COR-L47 (cell line): ENCODE measurements at regions not wholly inside any gene's neighbourhood (a gene's known extent, or its start where the extent isn't known, plus 50 kb on each side); places are given as distances from the start of the nearest gene placed in this dataset.

Source experiments
- DNase-seq: peaks from one replicate; lab custom pipeline; 2025; lab: John Stamatoyannopoulos, UW

DNA sequence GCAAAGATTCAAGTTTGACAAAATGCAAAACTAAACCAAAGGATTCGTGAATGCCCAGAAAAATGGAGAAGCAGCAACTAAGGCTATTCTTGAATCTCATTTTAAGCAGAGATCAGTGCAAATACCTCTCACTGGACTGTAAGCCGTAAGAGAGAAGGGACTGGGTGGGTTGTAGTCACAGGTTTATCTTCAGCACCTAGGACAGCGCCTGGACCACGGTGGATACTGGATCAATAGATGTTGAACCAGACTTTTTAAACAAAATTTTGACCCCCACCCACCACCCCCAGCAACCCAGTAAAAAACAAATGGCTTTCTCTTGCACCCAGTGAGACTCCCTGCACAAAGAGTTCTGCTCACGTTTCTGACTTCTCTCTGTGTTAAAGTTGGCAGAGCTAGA is 347.1 kb downstream of the AJAP1 start:
- DNase-seq, result no peak

DNA sequence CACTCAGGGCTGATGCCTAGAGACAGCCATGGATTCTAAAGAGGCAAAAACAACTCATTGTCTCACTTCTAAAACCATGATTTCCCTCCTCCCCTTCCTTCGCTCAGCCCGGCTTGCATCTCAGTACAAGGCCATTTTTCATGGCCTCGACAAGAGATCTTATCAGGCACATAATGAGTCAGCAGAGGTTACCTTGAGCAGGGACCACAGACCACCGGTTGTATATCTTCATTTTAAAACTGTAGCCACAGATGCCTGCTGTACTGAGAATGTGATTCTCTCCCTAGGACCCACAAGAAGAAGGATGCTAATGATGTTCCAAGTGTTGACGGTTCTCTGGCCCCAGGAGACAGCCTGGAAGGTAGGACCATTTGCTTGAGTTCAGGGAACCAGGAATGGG is 331.9 kb downstream of the AJAP1 start:
- no peak for DNase-seq

DNA sequence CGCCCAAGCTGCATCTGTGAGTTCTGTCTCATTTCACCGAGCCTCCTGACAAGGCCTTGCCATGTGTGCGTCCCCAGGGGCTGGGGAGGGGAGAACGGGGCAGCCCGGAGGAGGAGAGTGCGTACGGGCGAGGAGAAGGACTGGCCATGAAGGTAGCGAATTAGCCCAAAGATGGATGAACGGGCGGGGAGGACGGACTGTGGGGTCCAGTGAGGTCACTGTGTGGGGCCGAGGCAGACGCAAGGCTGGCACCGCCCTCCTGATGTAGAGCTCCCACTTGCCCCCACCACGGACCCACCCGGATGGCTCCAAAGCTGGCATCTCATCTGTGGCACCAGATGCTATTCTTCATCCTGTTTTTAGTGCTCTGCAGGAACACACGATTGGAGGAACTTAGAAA is 330.4 kb downstream of the AJAP1 start:
- DNase-seq, result no peak

DNA sequence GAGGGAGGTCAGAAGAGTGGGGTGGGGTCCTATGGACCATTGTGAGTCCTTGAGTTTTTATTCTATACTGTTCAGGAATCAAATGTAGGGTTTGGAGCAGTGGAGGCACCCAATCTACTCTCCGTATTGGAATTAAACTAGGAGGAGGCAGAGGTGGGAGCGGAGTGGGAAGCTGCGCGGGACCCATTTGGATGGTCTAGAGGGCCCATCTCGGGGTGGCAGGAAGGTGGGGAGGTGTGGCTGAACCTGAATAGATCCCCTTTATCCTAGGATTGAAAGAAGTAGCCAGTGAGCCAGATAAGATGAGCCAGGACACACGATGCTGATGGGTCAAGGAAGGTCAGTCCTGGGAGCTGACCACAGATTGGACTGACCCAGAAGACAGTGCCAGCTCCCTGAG is 325.8 kb downstream of the AJAP1 start:
- DNase-seq, result no peak

- DNase-seq, result no peak
These were observed 324.4 kb downstream of the AJAP1 start for GRCh38 chr1:4978660-4979390.

DNA sequence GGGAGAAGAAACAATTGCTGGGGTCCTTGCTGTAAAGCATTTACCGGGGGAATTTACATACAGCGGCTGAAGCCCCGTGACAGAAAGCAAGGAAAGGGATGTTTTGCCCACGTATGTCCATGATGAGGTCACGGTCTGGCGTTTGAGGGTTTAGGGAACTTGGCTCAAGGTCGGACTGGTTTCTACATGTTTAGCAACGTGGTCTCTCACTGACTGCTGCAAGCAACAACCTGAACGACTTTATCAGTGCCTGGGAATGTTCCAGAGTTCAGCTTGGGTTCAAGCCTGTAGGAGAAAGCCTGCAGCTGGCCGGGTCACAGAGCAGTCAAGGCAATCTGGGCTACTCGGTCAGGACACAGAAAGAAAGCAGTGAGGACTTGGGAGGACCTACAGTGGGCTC is 323.3 kb downstream of the AJAP1 start:
- DNase-seq, result no peak

DNA sequence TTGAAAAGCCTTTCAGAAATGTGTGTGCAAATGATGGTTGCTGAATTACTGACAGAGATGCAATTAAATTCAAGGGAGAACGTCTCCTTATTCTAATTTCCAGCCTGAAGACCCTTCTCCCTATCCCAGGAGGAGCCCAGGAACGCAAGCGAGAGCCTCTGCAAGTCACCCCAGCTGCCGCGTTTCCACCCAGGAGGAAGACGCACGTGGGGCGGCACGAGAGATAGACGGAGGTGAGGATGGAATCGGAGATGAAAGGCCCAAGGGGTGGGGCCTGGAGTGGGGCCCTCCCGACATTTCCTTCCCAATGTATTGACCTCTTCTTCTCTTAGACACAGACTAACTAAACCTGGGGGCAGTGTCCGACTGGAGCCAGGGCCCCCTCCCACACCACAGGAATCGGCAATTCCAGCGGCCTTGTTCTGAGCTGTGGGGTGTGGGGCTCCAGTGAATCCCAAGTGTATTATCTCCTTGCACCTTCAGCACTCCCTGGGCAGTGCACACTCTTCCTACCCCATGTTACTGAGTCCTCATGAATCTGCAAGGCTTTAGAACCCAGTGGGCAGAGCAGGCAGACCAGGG is 322.5 kb downstream of the AJAP1 start:
- DNase-seq, result no peak

- no peak for DNase-seq
These were observed 321.4 kb downstream of the AJAP1 start for GRCh38 chr1:4975856-4976255.

DNA sequence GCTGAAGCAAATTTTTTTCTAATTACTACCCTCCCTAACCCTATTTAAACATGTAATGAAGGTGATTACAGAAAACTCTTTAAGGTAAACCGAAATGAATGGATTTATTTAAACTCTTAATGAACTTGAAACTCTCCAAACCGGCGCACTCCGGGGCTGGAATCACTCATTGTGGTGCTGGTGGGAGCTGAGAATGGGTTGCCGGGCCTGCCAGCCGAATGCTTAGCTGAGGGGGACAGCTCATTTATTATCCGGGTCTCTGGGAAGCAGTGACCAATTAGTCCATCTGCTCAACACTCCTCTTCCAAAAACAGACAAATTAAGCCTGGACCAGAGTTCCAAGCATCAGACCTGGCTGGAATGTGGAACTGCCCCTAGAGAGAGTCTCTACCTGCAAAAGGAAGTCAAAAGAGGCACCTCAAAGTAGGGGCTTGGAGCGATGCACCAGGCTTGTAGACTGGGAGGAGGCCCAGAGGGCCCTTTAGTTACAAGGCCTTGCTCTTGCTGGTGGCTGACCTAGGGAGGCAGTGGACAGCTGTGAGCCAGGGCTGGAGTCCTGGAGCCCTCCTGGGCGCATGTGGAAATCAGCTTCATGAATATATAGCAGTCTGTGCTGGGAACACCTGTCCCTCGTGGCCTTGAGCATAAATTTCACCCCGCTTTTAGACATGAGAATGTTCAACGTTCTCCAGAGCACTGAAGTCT is 320.7 kb downstream of the AJAP1 start:
- DNase-seq, result no peak

DNA sequence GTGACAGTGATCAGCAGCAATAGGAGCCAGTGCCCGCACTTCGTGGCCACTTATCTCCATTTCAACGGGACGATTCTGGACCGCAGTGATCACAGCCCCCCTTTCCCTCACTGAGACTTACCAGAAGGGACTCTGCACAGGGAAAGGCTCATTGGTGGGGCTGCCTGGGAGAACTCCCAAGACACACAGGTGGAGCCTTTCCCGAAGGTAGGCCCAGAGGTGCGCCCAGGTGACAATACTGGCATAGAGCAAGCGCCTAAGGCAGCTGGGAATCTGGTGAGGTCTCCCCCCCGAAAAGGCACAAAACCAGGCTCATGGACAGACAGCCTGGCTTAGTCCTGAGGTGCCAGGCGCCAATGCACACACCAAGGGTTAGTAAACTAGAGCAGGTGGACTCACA is 318.9 kb downstream of the AJAP1 start:
- no peak for DNase-seq

GRCh38 chr1:4972761-4973320 is 318.4 kb downstream of the AJAP1 start:
- no peak for DNase-seq

GRCh38 chr1:4971666-4972065 is 317.3 kb downstream of the AJAP1 start:
- no peak for DNase-seq

DNA sequence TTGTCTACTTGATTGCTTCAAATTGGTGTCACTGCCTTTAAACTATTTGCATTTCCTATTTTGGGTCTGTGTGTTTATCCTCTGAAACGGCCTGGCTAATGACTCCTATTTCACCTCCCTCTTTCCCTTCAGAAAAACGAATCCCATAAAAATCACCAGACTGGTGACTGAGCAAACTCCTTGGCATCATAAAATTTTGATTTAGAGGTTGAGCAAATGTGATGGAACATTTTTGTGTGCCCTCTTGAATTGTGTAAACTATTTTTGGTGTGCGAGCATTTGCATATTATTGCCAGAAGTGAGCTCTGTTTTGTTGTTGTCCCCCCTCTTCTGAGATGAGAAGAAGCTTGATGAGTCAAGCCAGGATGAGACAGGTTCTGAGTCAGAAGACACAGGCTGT is 316.1 kb downstream of the AJAP1 start:
- no peak for DNase-seq

DNA sequence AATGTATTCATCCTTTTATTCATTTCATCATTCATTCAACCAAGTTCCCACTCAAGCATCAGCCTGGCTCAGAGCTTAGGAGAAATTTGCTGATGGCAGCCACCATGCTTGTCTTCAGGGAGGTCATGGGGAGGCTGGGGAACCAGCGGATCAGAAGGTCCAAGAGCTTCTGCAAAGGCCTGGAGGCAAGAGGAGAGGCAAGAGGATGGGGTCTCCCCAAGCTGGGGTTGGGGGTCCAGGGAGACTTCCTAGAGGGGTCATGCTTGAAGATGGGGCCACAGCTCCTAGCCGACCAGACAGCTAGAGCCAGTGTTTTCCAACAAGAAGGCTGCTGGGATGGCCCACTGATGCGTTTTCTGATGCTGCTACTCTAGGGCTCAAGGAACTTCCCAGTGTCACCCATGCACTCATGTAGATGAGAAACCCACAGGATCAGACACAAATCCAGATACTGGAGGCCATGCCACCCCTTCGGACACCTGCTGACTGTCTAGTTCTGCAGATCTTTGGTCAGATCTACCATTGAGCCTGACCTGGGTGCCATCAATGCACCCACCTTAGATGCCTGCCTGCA is 315.2 kb downstream of the AJAP1 start:
- no peak for DNase-seq

- DNase-seq, result no peak
These were observed 311.1 kb downstream of the AJAP1 start for GRCh38 chr1:4965346-4966075.

DNA sequence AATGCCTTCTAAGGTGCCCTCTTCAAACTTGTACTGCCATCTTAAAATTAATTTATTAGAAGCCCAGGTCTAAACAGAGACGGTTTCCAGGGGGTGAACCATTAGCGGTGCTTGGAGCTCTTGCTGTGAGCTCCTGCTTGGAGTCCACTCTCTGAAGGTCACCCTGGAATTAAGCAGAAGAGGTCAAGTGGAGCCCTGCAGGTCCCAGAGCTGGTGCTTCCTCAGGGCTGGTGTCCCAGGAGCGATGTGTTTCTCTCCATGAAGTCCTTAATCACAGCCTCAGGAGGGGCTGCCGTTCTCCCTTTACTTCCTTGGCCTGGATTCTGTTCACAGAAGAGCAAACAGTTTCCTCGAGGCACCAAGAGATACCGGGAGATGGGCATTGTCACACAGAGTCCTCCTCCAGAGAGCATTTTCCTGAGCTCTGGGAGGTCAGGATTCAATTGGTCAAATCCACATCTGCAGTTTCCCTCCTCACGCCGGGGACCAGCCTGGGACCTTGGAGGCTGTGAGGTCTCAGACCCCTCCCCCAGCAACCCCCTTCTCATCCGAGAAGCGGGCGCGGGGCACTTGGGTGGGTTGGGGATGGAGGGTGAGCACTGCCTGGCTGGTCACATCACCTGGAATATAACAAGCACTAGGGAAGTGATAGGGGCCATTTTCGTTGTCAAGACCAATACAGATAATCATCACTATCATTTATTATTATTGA is 310.4 kb downstream of the AJAP1 start:
- DNase-seq, result no peak

GRCh38 chr1:4963251-4963650 is 308.8 kb downstream of the AJAP1 start:
- DNase-seq, result no peak

DNA sequence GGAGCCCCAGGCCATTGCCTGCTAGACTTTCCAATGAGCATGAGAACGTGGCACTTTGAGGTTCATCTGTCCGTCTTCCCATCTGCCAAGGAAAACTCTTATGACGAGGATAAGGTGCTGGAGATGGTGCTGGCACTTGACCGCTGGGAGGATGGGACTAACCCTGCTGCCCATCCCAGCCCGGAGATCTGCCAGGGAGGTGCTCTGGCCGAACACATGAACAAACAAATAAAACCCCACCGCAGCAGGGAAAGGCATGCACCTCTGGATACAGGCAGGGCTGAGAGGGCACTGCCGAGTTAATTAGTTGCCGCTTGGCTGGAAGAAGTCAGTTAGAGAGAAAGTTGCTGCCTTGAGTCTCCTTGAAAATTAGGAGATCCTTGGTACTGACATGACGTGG is 308.4 kb downstream of the AJAP1 start:
- DNase-seq, result no peak

DNA sequence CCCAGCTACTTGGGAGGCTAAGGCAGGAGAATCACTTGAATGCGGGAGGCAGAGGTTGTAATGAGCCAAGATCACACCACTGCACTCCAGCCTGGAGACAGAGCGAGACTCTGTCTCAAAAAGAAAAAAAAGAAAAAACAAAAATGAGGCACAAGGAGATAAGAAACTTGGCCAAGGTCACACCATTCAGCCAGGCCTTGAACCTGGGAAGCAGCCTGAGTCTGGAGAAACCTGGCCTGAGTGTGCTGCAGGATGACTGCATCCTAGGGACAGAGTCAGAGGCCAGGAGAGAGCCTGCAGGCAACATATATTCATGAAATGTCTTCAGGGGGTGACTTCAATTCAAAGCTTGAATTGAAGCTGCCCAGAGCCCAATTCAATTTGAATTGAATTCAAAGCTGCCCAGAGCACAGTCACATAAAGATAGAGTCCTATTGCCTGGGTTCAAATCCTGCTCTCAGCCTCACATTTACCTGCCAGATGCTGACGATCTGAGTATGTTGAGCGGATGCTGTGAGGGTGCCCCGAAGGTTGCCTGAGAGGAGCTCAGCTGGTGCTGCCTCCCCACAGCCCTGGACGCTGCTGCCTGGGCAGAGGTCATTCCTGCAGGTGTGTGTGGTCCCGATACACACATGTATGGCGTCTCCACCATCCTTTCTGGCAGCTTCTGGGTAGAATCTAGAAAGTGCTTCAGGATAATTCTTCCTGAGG is 307.7 kb downstream of the AJAP1 start:
- no peak for DNase-seq

DNA sequence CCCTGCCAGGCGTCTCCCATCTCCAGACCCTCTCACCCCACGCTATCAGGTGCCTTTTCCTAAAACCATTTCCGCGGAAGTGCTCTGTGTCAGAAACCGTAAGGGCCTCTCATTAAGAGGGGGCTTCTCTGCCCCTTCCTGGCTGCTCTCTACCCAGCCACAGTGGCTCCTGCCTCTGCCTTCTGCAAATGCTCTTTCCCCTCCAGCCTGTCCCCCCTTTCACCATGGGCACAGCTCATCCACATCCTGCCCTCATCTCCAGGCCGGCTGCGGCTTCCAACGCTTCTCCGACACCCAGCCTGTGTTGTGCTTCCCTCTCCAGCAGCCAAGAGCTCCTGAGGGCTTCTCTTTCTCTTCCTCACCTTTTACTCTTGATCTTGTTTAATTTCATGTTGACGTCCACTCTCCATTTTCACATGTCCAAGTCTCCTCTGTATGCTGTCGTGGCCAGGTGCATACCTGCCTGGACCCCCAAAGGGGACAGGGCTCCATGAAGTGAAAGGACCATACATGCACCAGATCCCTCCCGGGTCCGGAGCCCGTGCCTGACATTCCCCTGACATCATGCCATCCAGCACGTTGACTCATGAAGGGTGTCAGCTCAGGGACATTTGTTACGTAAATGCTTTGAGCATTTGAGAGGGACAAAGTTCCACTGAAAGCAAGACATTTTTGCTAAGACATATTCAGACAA is 306.5 kb downstream of the AJAP1 start:
- no peak for DNase-seq
